HepG2 (cell line): ENCODE measurements at regions not wholly inside any gene's neighbourhood (a gene's known extent, or its start where the extent isn't known, plus 50 kb on each side); places are given as distances from the start of the nearest gene placed in this dataset.

Experiments used
- RAD21 ChIP-seq: fragments of 450-650 bp; formaldehyde crosslinking; IDR thresholded peaks from 2 replicates; pipeline ENCODE4 v1.5.0; 2020; ENCODE audit warnings: mild to moderate bottlenecking
- ZNF749 ChIP-seq: sonication (generic); formaldehyde crosslinking; IDR thresholded peaks from 2 replicates; pipeline ENCODE4 v1.8.0; 2022; ENCODE audit warnings: mild to moderate bottlenecking, missing genetic modification reagents, moderate library complexity, borderline replicate concordance
- TF ChIP-seq, protein P1 (sequence below): sonication (generic); formaldehyde crosslinking; IDR thresholded peaks from 2 replicates; pipeline ENCODE4 v1.5.0; 2020; ENCODE audit warnings: mild to moderate bottlenecking, missing genetic modification reagents, moderate library complexity

DNA sequence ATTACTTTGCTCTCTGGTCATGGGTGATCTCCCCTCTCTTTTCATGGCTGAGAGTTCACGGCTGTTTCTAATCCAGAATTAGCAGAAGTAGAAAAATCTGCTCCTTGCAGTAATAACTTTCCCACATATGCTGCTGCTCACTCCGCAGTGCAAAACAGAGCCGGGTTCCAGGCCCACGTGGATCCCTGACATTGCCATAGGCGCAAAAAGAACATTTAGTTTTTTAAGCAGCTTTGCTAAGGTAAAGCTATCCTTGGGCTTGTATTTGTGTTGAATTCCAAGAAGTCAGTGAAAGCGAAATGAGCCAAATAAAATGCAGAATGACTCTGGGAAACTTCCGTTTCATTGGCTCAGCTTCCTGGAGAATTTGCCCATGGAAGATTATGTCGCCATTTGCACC lies 633.7 kb upstream of the SUCLG2 start:
- TF ChIP-seq, protein P1, sequence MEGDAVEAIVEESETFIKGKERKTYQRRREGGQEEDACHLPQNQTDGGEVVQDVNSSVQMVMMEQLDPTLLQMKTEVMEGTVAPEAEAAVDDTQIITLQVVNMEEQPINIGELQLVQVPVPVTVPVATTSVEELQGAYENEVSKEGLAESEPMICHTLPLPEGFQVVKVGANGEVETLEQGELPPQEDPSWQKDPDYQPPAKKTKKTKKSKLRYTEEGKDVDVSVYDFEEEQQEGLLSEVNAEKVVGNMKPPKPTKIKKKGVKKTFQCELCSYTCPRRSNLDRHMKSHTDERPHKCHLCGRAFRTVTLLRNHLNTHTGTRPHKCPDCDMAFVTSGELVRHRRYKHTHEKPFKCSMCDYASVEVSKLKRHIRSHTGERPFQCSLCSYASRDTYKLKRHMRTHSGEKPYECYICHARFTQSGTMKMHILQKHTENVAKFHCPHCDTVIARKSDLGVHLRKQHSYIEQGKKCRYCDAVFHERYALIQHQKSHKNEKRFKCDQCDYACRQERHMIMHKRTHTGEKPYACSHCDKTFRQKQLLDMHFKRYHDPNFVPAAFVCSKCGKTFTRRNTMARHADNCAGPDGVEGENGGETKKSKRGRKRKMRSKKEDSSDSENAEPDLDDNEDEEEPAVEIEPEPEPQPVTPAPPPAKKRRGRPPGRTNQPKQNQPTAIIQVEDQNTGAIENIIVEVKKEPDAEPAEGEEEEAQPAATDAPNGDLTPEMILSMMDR (CRISPR knock-in tag) = no peak
- TF ChIP-seq RAD21 (CRISPR knock-in tag) (no peak), ZNF749 (no peak)
